Neural cell (in vitro differentiated cells): ENCODE measurements at regions not wholly inside any gene's neighbourhood (a gene's known extent, or its start where the extent isn't known, plus 50 kb on each side); places are given as distances from the start of the nearest gene placed in this dataset.

Experiments used
- CTCF ChIP-seq: fragments of 450-650 bp; IDR thresholded peaks from 2 replicates; pipeline ENCODE4 v1.5.1; 2014; ENCODE audit warnings: antibody characterized with exemption, mild to moderate bottlenecking, moderate library complexity; ENCODE audit not compliant: poor library complexity, severe bottlenecking
- EZH2 ChIP-seq: fragments of 200-600, 300-800 bp; shearing (Covaris generic), sonication (generic); IDR thresholded peaks from 2 replicates; pipeline ENCODE4 v1.6.1; 2014; ENCODE audit warnings: antibody characterized with exemption, low read length, borderline replicate concordance, mild to moderate bottlenecking; ENCODE audit not compliant: insufficient read depth, poor library complexity, severe bottlenecking
- MXI1 ChIP-seq: fragments of 450-650 bp; conservative IDR thresholded peaks from 2 replicates; pipeline ENCODE4 v1.6.1; 2014; ENCODE audit warnings: antibody characterized with exemption, mild to moderate bottlenecking; ENCODE audit not compliant: poor library complexity, severe bottlenecking
- REST ChIP-seq: IDR thresholded peaks from 2 replicates; pipeline ENCODE4 v1.6.1; 2012; ENCODE audit warnings: borderline replicate concordance
- SMC3 ChIP-seq: fragments of 450-650 bp; conservative IDR thresholded peaks from 2 replicates; pipeline ENCODE4 v1.6.1; 2014; ENCODE audit warnings: antibody characterized with exemption, mild to moderate bottlenecking, moderate library complexity; ENCODE audit not compliant: poor library complexity

- no peak for TF ChIP-seq CTCF
- no peak for TF ChIP-seq EZH2
- TF ChIP-seq SMC3: no peak
- no peak for TF ChIP-seq REST
- no peak for TF ChIP-seq MXI1
Measured at GRCh38 chr2:122530814-122531213, 775.4 kb downstream of the TSN start.
